ENCODE measurements at regions not wholly inside any gene's neighbourhood (a gene's known extent, or its start where the extent isn't known, plus 50 kb on each side); places are given as distances from the start of the nearest gene placed in this dataset.

DNA sequence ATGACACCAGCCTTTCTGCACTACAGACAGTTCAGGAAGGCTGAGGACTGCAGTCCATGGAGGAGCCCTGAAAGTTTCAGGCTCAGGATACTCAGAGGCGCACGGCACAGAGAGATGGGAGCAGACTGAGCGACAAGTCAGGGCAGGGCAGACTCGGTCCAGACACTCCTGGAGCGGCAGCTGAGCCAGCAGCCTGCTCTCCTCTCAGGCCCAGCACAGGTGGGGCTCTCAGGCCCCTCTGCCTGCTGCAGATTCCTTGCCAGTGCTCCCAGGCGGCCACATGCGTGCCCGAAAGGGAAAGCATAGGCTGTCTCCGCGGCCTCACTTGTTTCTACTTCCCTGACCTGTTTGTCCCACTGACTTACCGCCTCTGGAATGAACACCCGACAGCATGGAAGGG is 228.3 kb downstream of the IRX2 start:
- Histone ChIP-seq H3K4me1 (no peaks in the 10 kb centered on the region), H3K27ac (no peak overlapping the region), H3K27me3 (replicated peaks in 1 of 7) (no peaks in the 10 kb centered on the region), H3K4me3 (no peak overlapping the region), H3K9me3 (peaks cover 0 to 3% (median 0%) of the 10 kb centered on the region in 8 donors), H3K36me3 (no peaks in the 10 kb centered on the region)
- WGBS, 5 donors: 80 to 88% (median 85%) methylated on average over 10 to 12 of the region's 12 CpGs
- DNase-seq: no peak
- intact Hi-C loops (cut with DNase I; ENCODE audit: low total_unique reads): no loop called here
- TF ChIP-seq POLR2A (IDR thresholded peaks at IDR 0.05): no peak
- TF ChIP-seq, protein P1, sequence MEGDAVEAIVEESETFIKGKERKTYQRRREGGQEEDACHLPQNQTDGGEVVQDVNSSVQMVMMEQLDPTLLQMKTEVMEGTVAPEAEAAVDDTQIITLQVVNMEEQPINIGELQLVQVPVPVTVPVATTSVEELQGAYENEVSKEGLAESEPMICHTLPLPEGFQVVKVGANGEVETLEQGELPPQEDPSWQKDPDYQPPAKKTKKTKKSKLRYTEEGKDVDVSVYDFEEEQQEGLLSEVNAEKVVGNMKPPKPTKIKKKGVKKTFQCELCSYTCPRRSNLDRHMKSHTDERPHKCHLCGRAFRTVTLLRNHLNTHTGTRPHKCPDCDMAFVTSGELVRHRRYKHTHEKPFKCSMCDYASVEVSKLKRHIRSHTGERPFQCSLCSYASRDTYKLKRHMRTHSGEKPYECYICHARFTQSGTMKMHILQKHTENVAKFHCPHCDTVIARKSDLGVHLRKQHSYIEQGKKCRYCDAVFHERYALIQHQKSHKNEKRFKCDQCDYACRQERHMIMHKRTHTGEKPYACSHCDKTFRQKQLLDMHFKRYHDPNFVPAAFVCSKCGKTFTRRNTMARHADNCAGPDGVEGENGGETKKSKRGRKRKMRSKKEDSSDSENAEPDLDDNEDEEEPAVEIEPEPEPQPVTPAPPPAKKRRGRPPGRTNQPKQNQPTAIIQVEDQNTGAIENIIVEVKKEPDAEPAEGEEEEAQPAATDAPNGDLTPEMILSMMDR (IDR thresholded peaks at IDR 0.05 in 8 of 11, conservative IDR thresholded peaks at IDR 0.05 in 3 of 11): no peak
- TF ChIP-seq POLR2AphosphoS5 (IDR thresholded peaks at IDR 0.05): no peak

DNA sequence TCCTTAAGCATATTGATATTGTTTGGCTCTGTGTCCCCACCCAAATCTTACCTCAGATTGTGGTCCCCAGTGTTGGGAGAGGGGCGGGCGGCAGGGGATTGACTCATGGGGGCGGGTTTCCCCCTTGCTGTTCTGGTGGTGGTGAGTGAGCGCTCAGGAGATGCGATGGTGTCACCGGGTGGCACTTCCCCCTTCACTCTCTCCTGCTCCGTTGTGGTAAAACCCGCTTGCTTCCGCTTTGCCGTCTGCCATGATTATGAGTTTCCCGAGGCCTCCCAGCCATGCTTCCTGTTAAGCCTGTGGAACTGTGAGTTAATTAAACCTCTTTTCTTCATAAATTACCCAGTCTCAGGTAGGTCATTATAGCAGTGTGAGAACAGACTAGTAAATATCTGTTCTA is 229.1 kb downstream of the IRX2 start:
- Histone ChIP-seq H3K4me1 (no peaks in the 10 kb centered on the region), H3K27me3 (replicated peaks in 1 of 7) (no peaks in the 10 kb centered on the region), H3K27ac (no peak overlapping the region), H3K4me3 (no peak overlapping the region), H3K36me3 (no peaks in the 10 kb centered on the region), H3K9me3 (peaks cover 0 to 3% (median 0%) of the 10 kb centered on the region in 8 donors)
- TF ChIP-seq POLR2A (IDR thresholded peaks at IDR 0.05) (no peak), POLR2AphosphoS5 (IDR thresholded peaks at IDR 0.05) (no peak)
- TF ChIP-seq, protein P1 (IDR thresholded peaks at IDR 0.05 in 8 of 11, conservative IDR thresholded peaks at IDR 0.05 in 3 of 11): no peak
- intact Hi-C loops (cut with DNase I; ENCODE audit: low total_unique reads): no loop called here
- 72 to 84% (median 81%) methylated on average over 11 of the region's 11 CpGs for WGBS, 5 donors
- DNase-seq: no peak

DNA sequence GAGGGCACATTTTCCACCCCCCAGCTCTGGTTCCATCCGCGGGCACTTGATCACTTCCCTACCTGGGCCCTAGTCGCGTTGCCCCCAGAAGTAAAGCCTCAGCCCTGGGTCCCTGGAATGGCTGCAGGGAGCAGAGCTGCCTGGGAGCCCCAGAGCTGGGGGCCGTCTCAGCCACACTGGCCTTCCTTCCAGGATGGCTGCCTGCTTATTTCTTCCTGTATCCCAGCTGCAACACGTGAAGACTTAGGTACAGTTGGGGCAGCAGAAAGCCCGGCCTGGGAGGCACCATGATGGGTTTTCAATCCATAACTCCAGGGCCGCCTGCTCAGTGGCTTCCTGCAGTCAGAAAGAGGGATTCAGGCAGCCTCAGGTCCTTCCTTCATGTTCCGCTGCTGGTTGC is 232.3 kb downstream of the IRX2 start:
- Histone ChIP-seq H3K27me3 (replicated peaks in 1 of 7) (no peaks in the 10 kb centered on the region), H3K4me3 (no peak overlapping the region), H3K36me3 (no peaks in the 10 kb centered on the region), H3K27ac (no peak overlapping the region), H3K4me1 (no peaks in the 10 kb centered on the region), H3K9me3 (peaks cover 0 to 3% (median 0%) of the 10 kb centered on the region in 8 donors)
- no peak for DNase-seq
- intact Hi-C loops (cut with DNase I; ENCODE audit: low total_unique reads): no loop called here
- 61 to 81% (median 77%) methylated on average over 8 to 9 of the region's 9 CpGs for WGBS, 5 donors
- TF ChIP-seq POLR2AphosphoS5 (IDR thresholded peaks at IDR 0.05) (no peak), POLR2A (IDR thresholded peaks at IDR 0.05) (no peak)
- TF ChIP-seq, protein P1 (IDR thresholded peaks at IDR 0.05 in 8 of 11, conservative IDR thresholded peaks at IDR 0.05 in 3 of 11): no peak

DNA sequence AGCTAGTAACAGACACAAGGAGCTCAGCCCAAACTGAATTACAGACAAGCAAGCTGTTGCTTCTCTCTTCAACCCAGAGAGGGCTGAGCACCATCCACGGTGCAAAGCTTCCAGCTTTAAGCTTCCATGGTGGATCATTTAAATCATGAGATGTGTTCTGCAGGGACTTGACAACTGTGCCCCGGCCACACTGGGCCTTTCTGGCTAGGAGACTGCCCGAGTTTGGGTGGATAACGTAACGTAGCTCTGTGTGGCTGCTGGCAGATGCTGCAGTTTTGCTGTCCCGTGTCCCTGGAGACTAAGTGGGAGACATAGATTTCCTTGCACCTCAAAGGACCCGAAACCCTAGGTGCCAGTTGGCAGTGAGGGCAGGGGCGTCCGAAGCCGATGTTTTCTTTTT is 234.0 kb downstream of the IRX2 start:
- no peak overlapping the region for H3K4me3 ChIP-seq
- no peak for DNase-seq
- no peaks in the 10 kb centered on the region for H3K27me3 ChIP-seq (replicated peaks in 1 of 7)
- intact Hi-C loops (cut with DNase I; ENCODE audit: low total_unique reads): no loop called here
- no peak overlapping the region for H3K27ac ChIP-seq
- 75 to 89% (median 83%) methylated on average over 9 to 10 of the region's 10 CpGs for WGBS, 5 donors
- H3K36me3 ChIP-seq: no peaks in the 10 kb centered on the region
- TF ChIP-seq, protein P1 (IDR thresholded peaks at IDR 0.05 in 8 of 11, conservative IDR thresholded peaks at IDR 0.05 in 3 of 11): no peak
- TF ChIP-seq POLR2A (IDR thresholded peaks at IDR 0.05) (no peak), POLR2AphosphoS5 (IDR thresholded peaks at IDR 0.05) (no peak)
- H3K9me3 ChIP-seq: peaks cover 0 to 3% (median 0%) of the 10 kb centered on the region in 8 donors
- no peaks in the 10 kb centered on the region for H3K4me1 ChIP-seq

All from spleen (tissue), 11 donors.